ENCODE measurements at regions not wholly inside any gene's neighbourhood (a gene's known extent, or its start where the extent isn't known, plus 50 kb on each side); places are given as distances from the start of the nearest gene placed in this dataset.

DNA sequence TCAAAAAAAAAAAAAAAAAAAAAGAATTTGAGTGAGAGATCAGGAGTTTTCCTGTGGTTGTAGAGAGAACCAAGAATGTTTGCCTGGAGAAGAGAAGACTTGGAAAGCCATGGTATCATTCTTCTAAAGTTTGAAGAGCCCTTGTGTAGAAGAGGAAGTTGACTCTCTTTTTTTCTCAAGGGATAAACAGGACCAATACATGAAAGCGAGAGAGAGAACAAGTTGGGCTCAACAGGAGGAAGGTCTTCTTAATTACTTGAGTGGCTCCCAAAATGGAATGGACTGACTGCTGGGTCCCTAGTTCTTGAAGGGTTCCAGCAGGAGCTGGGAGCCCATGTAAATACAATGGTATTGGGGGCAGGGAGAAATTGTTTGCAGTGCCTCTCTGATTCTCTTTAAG lies 173.3 kb upstream of the ADO start:
- no peak for DNase-seq (ENCODE audit: low read depth)

GRCh38 chr10:62632071-62632809 lies 172.3 kb upstream of the ADO start:
- no peak for DNase-seq (ENCODE audit: low read depth)

DNA sequence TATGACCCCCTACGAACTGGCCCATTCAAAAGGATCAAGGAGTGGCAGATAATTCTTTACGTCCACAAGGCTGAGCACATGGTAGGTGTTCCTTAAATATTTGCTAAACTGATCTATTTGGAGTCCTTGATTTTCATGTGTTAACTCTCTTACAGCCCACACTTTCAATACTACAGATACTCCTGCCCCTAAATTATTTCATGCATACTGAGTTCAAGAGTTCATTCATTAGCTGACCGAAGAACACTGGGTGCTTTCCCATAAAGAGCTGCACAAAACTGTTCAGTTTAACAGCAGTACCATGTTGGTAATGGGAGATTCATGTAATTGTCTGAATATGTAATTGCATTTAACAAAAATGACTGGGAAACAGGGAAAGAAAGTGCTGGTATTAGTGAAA lies 170.5 kb upstream of the ADO start:
- no peak for DNase-seq (ENCODE audit: low read depth)

GRCh38 chr10:62634576-62634975 lies 169.9 kb upstream of the ADO start:
- DNase-seq (ENCODE audit: low read depth): no peak

DNA sequence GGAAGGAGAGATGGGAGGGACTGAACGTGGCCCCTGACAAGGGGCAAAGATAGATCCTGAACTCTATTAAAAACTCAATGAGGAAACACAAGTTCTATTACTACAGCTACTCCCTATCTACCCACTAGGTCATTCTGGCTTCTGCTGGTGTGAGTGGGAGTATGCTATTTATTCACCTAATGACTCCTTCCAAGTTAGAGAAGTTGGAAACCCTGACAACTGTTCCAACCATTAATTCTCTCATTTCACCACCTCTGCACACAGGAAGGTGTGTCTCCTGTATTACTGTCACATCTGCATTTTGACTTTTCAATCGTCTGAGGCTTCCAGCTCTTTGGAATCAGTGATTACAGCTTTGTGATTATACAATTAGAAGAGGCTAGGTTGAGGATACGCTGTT lies 169.4 kb upstream of the ADO start:
- no peak for DNase-seq (ENCODE audit: low read depth)

- no peak for DNase-seq (ENCODE audit: low read depth)
These were observed 167.7 kb upstream of the ADO start for GRCh38 chr10:62636825-62637248.

DNA sequence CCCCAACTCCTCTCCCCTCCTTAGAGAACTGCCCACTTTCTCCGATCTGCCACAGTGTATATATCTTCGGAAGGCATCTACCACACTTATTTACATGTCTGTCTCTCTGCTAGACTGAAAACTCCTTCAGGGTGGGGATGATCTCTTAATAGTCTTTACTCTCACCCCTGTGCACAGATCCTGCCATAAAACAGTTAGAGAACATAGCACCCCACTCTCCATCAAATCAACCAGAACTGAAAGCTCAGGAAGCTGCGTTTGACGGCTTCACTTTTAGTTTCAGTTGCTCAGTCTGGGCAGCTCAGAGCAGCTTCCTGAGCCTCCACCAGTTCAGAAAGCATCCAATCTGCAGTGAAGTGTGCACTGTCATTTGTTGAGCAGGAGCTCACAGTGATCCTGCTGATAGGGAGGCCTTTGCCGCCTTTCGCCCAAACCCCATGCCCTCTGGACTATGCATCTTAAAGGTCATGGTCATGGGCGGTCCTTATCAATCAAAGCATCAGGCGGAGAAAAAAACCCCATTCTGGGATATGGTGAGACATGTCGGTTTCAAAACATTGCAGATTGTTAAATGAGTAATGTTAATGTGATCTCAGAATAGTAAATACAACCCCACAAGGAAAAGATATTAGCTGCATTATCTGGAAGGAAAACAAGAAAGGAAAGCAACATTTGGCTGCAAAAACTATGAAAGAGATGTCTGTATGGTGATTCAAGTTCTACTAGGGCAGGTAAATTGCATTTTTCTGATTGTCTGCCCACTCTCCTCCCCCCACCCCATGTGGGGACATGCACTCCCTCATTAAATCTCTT lies 167.1 kb upstream of the ADO start:
- DNase-seq (ENCODE audit: low read depth): peak; percentile 21

DNA sequence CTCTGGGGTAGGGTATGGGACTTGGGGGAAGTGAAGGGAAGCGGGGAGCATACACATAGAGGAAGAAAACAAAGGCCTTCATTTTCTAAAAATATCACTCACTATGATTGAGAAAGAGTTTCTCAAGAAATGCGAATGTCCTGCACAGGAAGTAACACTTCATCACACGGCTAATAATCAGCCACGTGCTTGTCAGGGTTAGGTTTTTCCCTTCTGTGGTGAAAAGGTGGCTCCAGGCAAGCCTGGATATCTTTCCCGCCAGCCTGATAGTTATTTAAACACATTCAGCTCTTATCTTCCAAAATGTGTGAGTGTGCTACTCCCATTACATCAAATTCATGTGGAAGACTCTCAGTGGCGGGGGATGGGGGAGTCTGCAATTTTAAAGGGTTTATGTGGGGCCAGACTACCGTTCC lies 166.4 kb upstream of the ADO start:
- no peak for DNase-seq (ENCODE audit: low read depth)

- DNase-seq (ENCODE audit: low read depth): no peak
These were observed 165.4 kb upstream of the ADO start for GRCh38 chr10:62639144-62639543.

DNA sequence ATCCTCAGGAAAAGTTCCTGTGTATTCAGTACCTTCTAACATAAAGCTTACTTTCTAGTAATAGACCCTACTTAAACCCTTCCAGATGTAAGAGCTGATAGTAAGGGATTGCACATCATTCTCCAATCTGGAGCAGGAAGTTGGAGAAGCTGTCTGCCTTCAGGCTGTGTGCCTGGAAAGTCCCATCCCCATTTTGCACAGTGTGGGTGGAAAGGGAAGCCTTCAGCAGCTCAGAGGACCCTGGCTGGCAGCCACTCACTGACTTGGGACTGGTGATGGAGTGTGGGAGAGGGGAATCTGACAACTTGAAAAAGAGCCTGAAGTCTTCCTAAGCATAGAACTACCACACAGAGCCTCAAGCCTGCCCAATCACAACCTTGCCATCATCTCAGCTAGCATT lies 164.1 kb upstream of the ADO start:
- no peak for DNase-seq (ENCODE audit: low read depth)

GRCh38 chr10:62643606-62644587 lies 160.6 kb upstream of the ADO start:
- no peak for DNase-seq (ENCODE audit: low read depth)

GRCh38 chr10:62647375-62648092 lies 157.0 kb upstream of the ADO start:
- DNase-seq (ENCODE audit: low read depth): no peak

DNA sequence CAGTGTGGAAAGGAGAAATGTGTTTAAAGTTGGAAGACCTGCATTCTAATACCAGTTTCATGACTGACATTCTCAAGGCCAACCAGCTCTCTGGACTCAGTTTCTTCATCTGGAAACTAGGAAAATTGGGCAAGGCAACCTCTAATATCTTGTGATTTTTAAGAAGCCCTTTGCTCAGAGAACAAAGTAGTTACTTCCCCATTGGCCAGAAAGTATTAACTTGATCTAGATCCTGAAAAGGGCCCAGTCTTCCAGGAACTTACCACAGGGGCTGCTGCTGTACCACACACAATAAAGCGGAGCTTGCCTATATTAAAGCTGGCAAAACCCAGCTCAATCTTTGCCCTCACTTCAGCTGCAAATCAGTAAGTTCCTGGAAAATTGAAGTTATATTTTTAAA lies 155.6 kb upstream of the ADO start:
- DNase-seq (ENCODE audit: low read depth): no peak

DNA sequence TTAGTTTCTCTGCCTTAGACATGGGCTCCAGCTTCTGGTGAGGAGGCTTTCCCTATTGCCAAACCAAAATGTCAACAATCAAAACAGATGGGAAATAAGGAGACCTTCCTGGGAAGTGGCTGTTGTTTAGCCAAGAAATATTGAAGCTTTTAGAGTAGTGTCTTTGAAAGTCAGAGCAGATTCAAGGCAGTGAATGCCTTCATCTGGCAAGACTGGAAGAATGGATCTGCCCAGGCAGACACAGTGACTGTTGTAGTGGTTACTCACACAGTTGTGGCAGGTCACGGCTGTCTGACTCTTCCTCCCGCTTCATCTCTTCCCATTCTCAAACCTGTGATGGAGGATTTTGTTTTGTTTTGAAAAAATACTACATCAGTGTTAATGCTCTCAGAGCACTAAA lies 154.1 kb upstream of the ADO start:
- DNase-seq (ENCODE audit: low read depth): no peak

- no peak for DNase-seq (ENCODE audit: low read depth)
These were observed 153.2 kb upstream of the ADO start for GRCh38 chr10:62651341-62651740.

DNA sequence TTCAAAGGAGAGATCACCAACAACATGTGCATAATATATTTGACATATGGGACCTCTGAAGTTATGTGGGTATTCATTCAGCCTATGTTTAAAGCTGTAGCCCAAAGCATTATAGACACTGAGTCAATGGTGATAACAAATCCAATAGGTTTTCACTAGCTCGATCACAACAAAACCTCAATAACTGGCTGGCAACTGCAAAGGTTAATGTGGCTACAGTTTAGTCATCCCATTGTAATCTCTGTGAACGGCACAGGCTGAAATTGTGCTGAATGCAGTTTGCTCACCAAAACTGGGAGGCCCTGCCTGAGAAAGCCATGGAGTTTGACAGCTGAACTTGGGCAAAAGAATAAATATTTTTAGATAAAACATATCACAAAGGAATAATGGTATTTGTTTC lies 152.4 kb upstream of the ADO start:
- DNase-seq (ENCODE audit: low read depth): no peak

DNA sequence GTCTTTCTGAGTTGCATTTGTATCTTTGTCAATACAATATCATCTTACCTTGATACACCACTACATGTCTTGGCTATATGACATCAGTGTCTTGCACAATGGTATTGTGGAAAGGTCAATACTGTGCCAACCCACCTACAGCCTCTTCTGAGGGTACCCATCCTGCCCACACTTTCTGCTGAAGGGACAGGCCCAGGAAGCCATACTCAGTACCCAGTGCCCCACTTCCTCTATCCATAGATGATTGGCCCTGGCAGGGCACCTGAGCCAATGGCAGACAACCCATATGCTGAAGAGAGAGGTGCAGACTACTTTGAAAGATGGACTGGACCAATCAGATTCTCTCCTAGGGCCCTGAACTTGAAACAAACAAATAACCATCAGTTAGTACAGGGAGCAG lies 152.0 kb upstream of the ADO start:
- DNase-seq (ENCODE audit: low read depth): no peak

DNA sequence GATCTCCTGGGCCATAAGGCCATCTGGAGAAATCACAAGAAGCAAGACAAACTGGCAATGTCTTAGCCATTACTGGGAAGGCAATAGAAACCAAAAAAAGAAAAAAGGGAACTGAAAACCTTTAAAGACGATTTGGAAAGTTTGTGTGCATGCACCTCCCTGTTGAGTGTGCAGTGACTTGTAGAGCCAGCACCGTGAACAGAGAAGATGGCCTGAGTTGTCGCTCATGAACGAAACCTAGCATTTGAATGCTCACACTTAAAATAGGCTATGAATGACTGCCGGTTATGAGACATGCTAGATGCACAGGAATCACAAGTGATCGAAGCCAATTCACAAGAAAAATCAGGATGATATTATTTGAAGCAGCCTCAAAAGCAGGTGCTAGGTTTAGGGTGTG lies 151.3 kb upstream of the ADO start:
- no peak for DNase-seq (ENCODE audit: low read depth)

DNA sequence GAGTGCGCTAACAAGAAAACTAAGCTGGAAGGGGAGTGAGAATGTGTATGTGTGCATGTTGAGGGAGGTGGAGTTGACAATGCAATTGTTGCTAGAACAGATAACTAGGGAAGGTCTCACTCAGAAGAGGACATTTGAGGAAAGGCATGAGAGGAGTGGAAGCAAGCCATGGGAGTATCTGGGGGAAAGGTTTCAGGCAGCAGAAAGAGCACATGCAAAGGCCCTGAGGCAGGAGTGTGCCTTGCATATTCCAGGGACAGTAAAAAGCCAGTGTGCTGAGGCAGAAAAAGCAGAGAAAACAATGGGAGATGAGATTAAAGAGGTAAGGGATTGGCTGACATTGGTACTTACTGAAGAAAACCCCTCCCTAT lies 149.6 kb upstream of the ADO start:
- DNase-seq (ENCODE audit: low read depth): no peak

- no peak for DNase-seq (ENCODE audit: low read depth)
These were observed 149.1 kb upstream of the ADO start for GRCh38 chr10:62655337-62655994.

GRCh38 chr10:62657244-62657835 lies 147.2 kb upstream of the ADO start:
- no peak for DNase-seq (ENCODE audit: low read depth)
